Panc1 (cell line): ENCODE measurements at regions not wholly inside any gene's neighbourhood (a gene's known extent, or its start where the extent isn't known, plus 50 kb on each side); places are given as distances from the start of the nearest gene placed in this dataset.

Experiments used
- ATAC-seq: fragments of 200-7000 bp; cut with Tn5 transposase; 2 replicates; pipeline ENCODE4 v1.9.1; 2020; ENCODE audit warnings: mild to moderate bottlenecking, moderate library complexity
- BruUV-seq: library from RNA; stranded (reverse); fragments of 400-500 nt; replicated peaks from 2 replicates; lab custom pipeline; 2021; lab: Mats Ljungman, UMichigan
- CTCF ChIA-PET: fragments of 300-600 bp; sonication (Branson Sonifier 250); formaldehyde crosslinking; loops from one replicate; lab custom pipeline; 2022; ENCODE audit warnings: antibody characterized with exemption; lab: Charles Lee
- POLR2A ChIA-PET: fragments of 300-600 bp; sonication (Branson Sonifier 250); formaldehyde crosslinking; loops from one replicate; lab custom pipeline; 2022; ENCODE audit warnings: antibody characterized with exemption; lab: Charles Lee
- DNase-seq: peaks from one replicate; pipeline ENCODE4 v3.0.0-alpha.2; 2010; ENCODE audit warnings: low read depth, low spot score
- H3K27ac ChIP-seq: 2 replicates; pipeline ENCODE4 v1.5.1; 2011; ENCODE audit warnings: mild to moderate bottlenecking, low read length, inconsistent platforms
- H3K27me3 ChIP-seq: fragments of 200-500 bp; sonication (Bioruptor generic); 2 replicates; pipeline ENCODE4 v1.6.0; 2014; ENCODE audit warnings: low read length, inconsistent platforms; ENCODE audit not compliant: control insufficient read depth, insufficient read depth
- H3K36me3 ChIP-seq: fragments of 200-500 bp; sonication (Bioruptor generic); 2 replicates; pipeline ENCODE4 v1.5.1; 2014; ENCODE audit warnings: inconsistent platforms, mild to moderate bottlenecking, low read length, moderate library complexity; ENCODE audit not compliant: control insufficient read depth, insufficient read depth
- H3K4me1 ChIP-seq: 2 replicates; pipeline ENCODE4 v1.5.1; 2011; ENCODE audit warnings: inconsistent platforms, mild to moderate bottlenecking, low read length, moderate library complexity; ENCODE audit not compliant: control insufficient read depth, insufficient read depth
- H3K4me3 ChIP-seq, 2 experiments: 2 replicates each; pipeline ENCODE4 v1.5.1; 2011 to 2012; ENCODE audit warnings: low read depth in 2 of 2, low read length in 2 of 2, mild to moderate bottlenecking in 2 of 2, inconsistent platforms in 1 of 2, moderate library complexity in 1 of 2
- H3K9me3 ChIP-seq: fragments of 200-500 bp; sonication (Bioruptor generic); 2 replicates; pipeline ENCODE4 v1.5.1; 2014; ENCODE audit warnings: low read depth, mild to moderate bottlenecking, inconsistent platforms, low read length, moderate library complexity; ENCODE audit not compliant: control insufficient read depth, insufficient read depth
- CTCF ChIP-seq: fragments of 450-650 bp; IDR thresholded peaks from 2 replicates; pipeline ENCODE4 v1.5.1; 2017; ENCODE audit warnings: mild to moderate bottlenecking
- POLR2AphosphoS5 ChIP-seq: IDR thresholded peaks from 2 replicates; pipeline ENCODE4 v1.6.1; 2012; ENCODE audit warnings: mild to moderate bottlenecking, low read depth, low read length, moderate library complexity
- REST ChIP-seq, 2 experiments: IDR thresholded peaks; 2 replicates each; pipeline ENCODE4 v1.6.1; 2011 to 2012; ENCODE audit warnings: low read depth in 2 of 2, control low read depth in 1 of 2, low read length in 1 of 2, mild to moderate bottlenecking in 1 of 2, moderate library complexity in 1 of 2; ENCODE audit not compliant: insufficient read depth in 1 of 2
- SIN3A ChIP-seq: IDR thresholded peaks from 2 replicates; pipeline ENCODE4 v1.6.1; 2012; ENCODE audit warnings: low read depth, mild to moderate bottlenecking, low read length, moderate library complexity, borderline replicate concordance; ENCODE audit not compliant: insufficient read depth
- TCF7L2 ChIP-seq: IDR thresholded peaks from 2 replicates; pipeline ENCODE4 v1.6.1; 2011; ENCODE audit warnings: mild to moderate bottlenecking, low read depth, low read length, inconsistent platforms
- in situ Hi-C: cut with HindIII; loops from 2 replicates; pipeline ENCODE4 v1.10.0; 2016; ENCODE audit warnings: low sequenced_read_pairs, low pct_unique_long_range_greater_than_20kb
- intact Hi-C: fragments of 100-400 bp; cut with micrococcal nuclease; formaldehyde crosslinking; loops from one replicate; pipeline ENCODE4 v1.10.0; 2022; ENCODE audit not compliant: unreplicated experiment

GRCh38 chr2:133947057-133947456, 306.8 kb upstream of the MGAT5 start:
- no peaks in the 10 kb centered on the region for H3K9me3 ChIP-seq
- POLR2A ChIA-PET, result no interaction called here
- intact Hi-C loops, result no loop called here
- no peaks in the 10 kb centered on the region for H3K27me3 ChIP-seq
- H3K4me3 ChIP-seq, result no peak overlapping the region
- no peaks in the 10 kb centered on the region for H3K36me3 ChIP-seq
- no peak overlapping the region for H3K27ac ChIP-seq
- TF ChIP-seq SIN3A (no peak), REST (IDR thresholded peaks at IDR 0.05; ENCODE audit: insufficient read depth in 1 of 2, low read depth in 2 of 2, low read length in 1 of 2) (no peak), POLR2AphosphoS5 (no peak), CTCF (no peak), TCF7L2 (no peak)
- H3K4me1 ChIP-seq, result no peaks in the 10 kb centered on the region
- BruUV-seq, result no TSS peak
- CTCF ChIA-PET, result no interaction called here
- in situ Hi-C loops, result no loop called here
- ATAC-seq (no peak), DNase-seq (no peak)

GRCh38 chr2:133948610-133949290, 305.1 kb upstream of the MGAT5 start:
- H3K4me3 ChIP-seq, result no peak overlapping the region
- DNase-seq, result no peak
- TF ChIP-seq SIN3A (no peak), POLR2AphosphoS5 (no peak)
- POLR2A ChIA-PET, result no interaction called here
- no peak for ATAC-seq
- no peak overlapping the region for H3K27ac ChIP-seq
- CTCF ChIA-PET, result no interaction called here
- intact Hi-C loops, result no loop called here
- no TSS peak for BruUV-seq
- no peaks in the 10 kb centered on the region for H3K36me3 ChIP-seq
- in situ Hi-C loops, result no loop called here
- no peaks in the 10 kb centered on the region for H3K27me3 ChIP-seq
- no peaks in the 10 kb centered on the region for H3K9me3 ChIP-seq
- H3K4me1 ChIP-seq, result no peaks in the 10 kb centered on the region

GRCh38 chr2:133949595-133949994, 304.3 kb upstream of the MGAT5 start:
- no TSS peak for BruUV-seq
- Histone ChIP-seq H3K27me3 (no peaks in the 10 kb centered on the region), H3K36me3 (no peaks in the 10 kb centered on the region), H3K9me3 (no peaks in the 10 kb centered on the region), H3K4me3 (no peak overlapping the region), H3K4me1 (no peaks in the 10 kb centered on the region), H3K27ac (no peak overlapping the region)
- ChIA-PET POLR2A (no interaction called here), CTCF (no interaction called here)
- intact Hi-C loops, result no loop called here
- in situ Hi-C loops, result no loop called here
- DNase-seq (no peak), ATAC-seq (no peak)
- TF ChIP-seq TCF7L2 (no peak), SIN3A (no peak), REST (IDR thresholded peaks at IDR 0.05; ENCODE audit: insufficient read depth in 1 of 2, low read depth in 2 of 2, low read length in 1 of 2) (no peak), POLR2AphosphoS5 (no peak), CTCF (no peak)
